ENCODE measurements at regions not wholly inside any gene's neighbourhood (a gene's known extent, or its start where the extent isn't known, plus 50 kb on each side); places are given as distances from the start of the nearest gene placed in this dataset.

DNA sequence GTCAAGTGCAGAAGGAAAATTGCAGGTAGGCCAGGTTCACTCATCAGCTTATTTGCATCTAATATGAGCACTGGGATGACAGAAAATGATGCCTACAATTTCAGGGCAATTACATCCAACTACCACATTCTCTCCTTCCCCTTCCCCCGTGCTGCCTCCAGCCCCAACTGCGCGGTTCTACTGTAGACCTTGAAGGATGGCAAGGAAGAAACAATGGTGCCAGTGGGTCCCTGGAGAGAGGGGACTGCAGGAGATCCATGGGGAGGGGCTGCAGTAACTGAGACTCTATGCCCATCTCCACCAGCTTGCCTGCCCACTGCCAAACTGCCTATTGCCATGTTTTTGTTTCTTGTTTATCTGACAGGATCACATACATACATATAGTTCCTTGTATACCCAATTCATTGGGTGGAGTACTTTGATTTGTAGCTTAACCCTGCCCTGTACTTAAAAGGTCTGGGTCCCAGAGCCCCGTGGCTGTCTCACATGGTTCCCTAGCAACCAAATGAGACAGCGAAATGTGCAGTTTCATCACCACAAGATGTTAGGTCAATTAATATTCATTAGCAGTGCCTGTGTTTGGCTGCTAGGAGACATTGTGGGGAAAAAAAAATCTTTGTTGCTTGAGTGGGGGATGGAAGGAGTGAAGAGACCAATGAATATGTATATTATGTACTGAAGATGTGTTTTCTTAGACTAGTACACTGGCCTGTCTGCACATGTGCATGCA, 253.5 kb upstream of the PLET1 start:
- Histone ChIP-seq H3K4me3 (no peak overlapping the region), H3K27ac (no peak overlapping the region), H3K27me3 (no peaks in the 10 kb centered on the region), H3K4me1 (no peaks in the 10 kb centered on the region), H3K36me3 (no peaks in the 10 kb centered on the region), H3K9me3 (no peaks in the 10 kb centered on the region)
- TF ChIP-seq, protein P1, sequence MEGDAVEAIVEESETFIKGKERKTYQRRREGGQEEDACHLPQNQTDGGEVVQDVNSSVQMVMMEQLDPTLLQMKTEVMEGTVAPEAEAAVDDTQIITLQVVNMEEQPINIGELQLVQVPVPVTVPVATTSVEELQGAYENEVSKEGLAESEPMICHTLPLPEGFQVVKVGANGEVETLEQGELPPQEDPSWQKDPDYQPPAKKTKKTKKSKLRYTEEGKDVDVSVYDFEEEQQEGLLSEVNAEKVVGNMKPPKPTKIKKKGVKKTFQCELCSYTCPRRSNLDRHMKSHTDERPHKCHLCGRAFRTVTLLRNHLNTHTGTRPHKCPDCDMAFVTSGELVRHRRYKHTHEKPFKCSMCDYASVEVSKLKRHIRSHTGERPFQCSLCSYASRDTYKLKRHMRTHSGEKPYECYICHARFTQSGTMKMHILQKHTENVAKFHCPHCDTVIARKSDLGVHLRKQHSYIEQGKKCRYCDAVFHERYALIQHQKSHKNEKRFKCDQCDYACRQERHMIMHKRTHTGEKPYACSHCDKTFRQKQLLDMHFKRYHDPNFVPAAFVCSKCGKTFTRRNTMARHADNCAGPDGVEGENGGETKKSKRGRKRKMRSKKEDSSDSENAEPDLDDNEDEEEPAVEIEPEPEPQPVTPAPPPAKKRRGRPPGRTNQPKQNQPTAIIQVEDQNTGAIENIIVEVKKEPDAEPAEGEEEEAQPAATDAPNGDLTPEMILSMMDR (IDR thresholded peaks at IDR 0.05): no peak
- DNase-seq (ENCODE audit: low spot score): no peak

DNA sequence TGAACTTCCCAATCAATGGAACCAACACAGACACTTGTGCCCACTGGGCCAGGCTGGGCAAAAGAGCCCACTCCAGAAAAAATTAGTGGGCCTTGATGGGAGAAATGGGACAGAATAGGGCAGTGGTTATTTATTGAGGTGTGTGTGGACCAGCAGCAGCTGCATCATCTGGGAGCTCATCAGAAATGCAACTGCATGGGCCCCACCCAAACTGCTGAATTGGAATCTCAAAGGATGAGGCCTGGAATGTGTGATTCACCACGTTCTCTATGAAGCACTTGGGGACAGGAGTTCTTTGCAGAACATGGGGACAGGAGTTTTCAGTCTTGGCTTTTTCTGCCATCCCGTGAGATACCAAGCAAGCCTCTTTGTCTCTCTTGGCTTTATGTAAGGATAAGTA, 255.6 kb upstream of the PLET1 start:
- no peaks in the 10 kb centered on the region for H3K36me3 ChIP-seq
- TF ChIP-seq, protein P1 (IDR thresholded peaks at IDR 0.05): no peak
- no peak for DNase-seq (ENCODE audit: low spot score)

DNA sequence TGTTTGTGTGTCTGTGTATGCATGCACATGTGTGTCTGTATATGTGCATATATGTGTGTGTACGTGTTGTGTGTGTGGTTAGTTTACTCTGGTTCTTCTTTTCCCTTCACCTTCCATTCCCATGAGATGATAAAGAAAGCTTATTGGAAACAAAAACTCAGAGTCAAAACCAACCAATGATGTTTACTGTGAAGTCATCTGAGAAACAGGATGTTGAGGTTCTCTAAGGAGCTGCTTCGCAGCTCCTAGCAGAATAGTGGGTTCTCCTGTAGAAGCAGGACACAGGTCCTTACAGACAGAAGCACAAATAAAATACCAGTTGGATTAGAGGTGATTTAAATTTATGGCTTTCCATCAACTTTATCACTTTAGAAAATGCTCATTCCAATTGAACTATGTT, 256.1 kb upstream of the PLET1 start:
- no peak overlapping the region for H3K4me3 ChIP-seq
- H3K36me3 ChIP-seq: no peaks in the 10 kb centered on the region
- no peak overlapping the region for H3K27ac ChIP-seq
- TF ChIP-seq, protein P1 (IDR thresholded peaks at IDR 0.05): no peak
- DNase-seq (ENCODE audit: low spot score): no peak
- H3K27me3 ChIP-seq: no peaks in the 10 kb centered on the region
- H3K4me1 ChIP-seq: no peaks in the 10 kb centered on the region
- no peaks in the 10 kb centered on the region for H3K9me3 ChIP-seq

More for the DNA sequence above, 255.6 kb upstream of the PLET1 start:
- Histone ChIP-seq H3K4me1 (no peaks in the 10 kb centered on the region), H3K27me3 (no peaks in the 10 kb centered on the region), H3K9me3 (no peaks in the 10 kb centered on the region), H3K27ac (no peak overlapping the region), H3K4me3 (no peak overlapping the region)

DNA sequence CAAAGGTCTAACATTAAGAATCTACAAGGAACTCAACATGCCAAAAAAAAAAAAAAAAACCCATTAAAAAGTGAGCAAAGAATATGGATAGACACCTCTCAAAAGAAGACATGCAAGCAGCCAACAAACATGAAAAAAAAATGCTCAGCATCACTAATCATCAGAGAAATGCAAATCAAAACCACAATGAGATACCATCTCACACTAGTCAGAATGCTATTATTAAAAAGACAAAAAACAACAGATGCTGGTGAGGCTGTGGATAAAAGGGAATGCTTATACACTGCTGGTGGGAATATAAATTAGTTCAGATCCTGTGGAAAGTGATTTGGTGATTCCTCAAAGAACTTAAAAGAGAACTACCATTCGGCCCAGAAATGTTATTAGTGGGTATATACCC, 257.7 kb upstream of the PLET1 start:
- peaks cover 0 to 5% of the 10 kb centered on the region in 2 donors for H3K4me1 ChIP-seq
- TF ChIP-seq, protein P1 (IDR thresholded peaks at IDR 0.05): no peak
- no peaks in the 10 kb centered on the region for H3K36me3 ChIP-seq
- no peak for DNase-seq (ENCODE audit: low spot score)
- no peak overlapping the region for H3K4me3 ChIP-seq
- no peak overlapping the region for H3K27ac ChIP-seq
- no peaks in the 10 kb centered on the region for H3K9me3 ChIP-seq
- H3K27me3 ChIP-seq: no peaks in the 10 kb centered on the region

DNA sequence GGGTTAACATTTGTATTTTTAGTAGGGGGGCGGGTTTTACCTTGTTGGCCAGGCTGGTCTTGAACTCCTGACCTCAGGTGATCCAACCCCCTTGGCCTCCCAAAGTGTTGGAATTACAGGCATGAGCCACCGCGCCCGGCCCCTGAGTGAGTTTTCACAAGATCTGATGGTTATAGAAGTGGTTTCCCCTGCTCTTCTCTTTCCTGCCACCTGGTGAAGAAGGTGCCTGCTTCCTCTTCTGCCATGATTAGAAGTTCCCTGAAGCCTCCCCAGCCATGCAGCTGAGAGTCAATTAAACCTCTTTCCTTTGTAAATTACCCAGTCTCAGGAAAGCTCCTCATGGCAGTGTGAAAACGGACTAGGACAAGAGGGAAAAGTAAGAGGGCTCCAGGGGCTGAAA, 259.1 kb upstream of the PLET1 start:
- H3K4me3 ChIP-seq: no peak overlapping the region
- H3K27me3 ChIP-seq: no peaks in the 10 kb centered on the region
- H3K27ac ChIP-seq: no peak overlapping the region
- TF ChIP-seq, protein P1 (IDR thresholded peaks at IDR 0.05): no peak
- H3K9me3 ChIP-seq: no peaks in the 10 kb centered on the region
- no peak for DNase-seq (ENCODE audit: low spot score)
- H3K4me1 ChIP-seq: peaks cover 0 to 18% of the 10 kb centered on the region in 2 donors
- H3K36me3 ChIP-seq: no peaks in the 10 kb centered on the region

DNA sequence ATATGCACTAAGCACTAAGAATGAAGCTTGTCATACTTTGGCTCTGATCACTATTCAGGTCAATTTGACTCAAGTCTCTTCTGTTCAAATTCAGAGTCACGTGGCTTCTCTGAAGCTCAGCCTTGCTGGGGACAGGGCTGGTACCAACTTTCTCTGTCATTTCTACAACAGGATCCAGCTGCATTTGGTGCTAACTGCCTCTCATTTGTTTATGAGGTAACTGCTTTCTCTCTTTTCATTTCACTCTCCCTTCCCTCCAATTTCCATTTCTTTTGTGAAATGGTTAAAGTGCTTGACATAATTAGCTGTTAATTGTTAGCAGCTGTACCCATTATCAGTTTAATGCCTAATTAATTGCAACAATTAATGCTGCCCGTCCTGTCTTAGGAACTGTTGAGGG, 259.7 kb upstream of the PLET1 start:
- DNase-seq (ENCODE audit: low spot score): no peak

More for the DNA sequence above, 259.7 kb upstream of the PLET1 start:
- Histone ChIP-seq H3K27me3 (no peaks in the 10 kb centered on the region), H3K9me3 (no peaks in the 10 kb centered on the region), H3K27ac (no peak overlapping the region), H3K36me3 (no peaks in the 10 kb centered on the region), H3K4me1 (peaks cover 0 to 24% of the 10 kb centered on the region in 2 donors), H3K4me3 (no peak overlapping the region)
- TF ChIP-seq, protein P1 (IDR thresholded peaks at IDR 0.05): no peak
